Fibroblast of lung (primary cell): ENCODE measurements at regions not wholly inside any gene's neighbourhood (a gene's known extent, or its start where the extent isn't known, plus 50 kb on each side); places are given as distances from the start of the nearest gene placed in this dataset.

Source experiments
- DNase-seq, 2 donors: peaks; one replicate each; pipeline versions ENCODE4 v3.0.0 to v3.0.0-alpha.2; 2010; ENCODE audit warnings: low read depth in 2 of 2
- H2AFZ ChIP-seq: 2 replicates; pipeline ENCODE4 v1.5.1; 2012; ENCODE audit warnings: low read length, control low read depth, inconsistent platforms
- H3K27ac ChIP-seq: 2 replicates; pipeline ENCODE4 v1.5.1; 2011; ENCODE audit warnings: low read length, control low read depth; ENCODE audit not compliant: insufficient read depth
- H3K27me3 ChIP-seq: 2 replicates; pipeline ENCODE4 v1.5.1; 2011; ENCODE audit warnings: mild to moderate bottlenecking, low read length; ENCODE audit not compliant: control insufficient read depth, insufficient read depth
- H3K36me3 ChIP-seq: 2 replicates; pipeline ENCODE4 v1.5.1; 2011; ENCODE audit warnings: low read length; ENCODE audit not compliant: control insufficient read depth, insufficient read depth
- H3K4me1 ChIP-seq: 2 replicates; pipeline ENCODE4 v1.5.1; 2011; ENCODE audit warnings: low read length; ENCODE audit not compliant: control insufficient read depth, insufficient read depth; ENCODE audit errors: extremely low read depth
- H3K4me2 ChIP-seq: 2 replicates; pipeline ENCODE4 v1.5.1; 2011; ENCODE audit warnings: low read length, control low read depth; ENCODE audit not compliant: insufficient read depth; ENCODE audit errors: extremely low read depth
- H3K4me3 ChIP-seq, 4 experiments: fragments of 200-600 bp in 1 of 4; sonication (generic) in 1 of 4; replicated peaks in 1 of 4; 2 replicates each; pipeline ENCODE4 v1.5.1; 2011 to 2016; ENCODE audit warnings: low read length in 4 of 4, low read depth in 3 of 4, mild to moderate bottlenecking in 3 of 4, control low read depth in 2 of 4, inconsistent platforms in 1 of 4, mixed read lengths in 1 of 4; ENCODE audit not compliant: insufficient read depth in 1 of 4; ENCODE audit errors: control extremely low read depth in 1 of 4
- H3K79me2 ChIP-seq: 2 replicates; pipeline ENCODE4 v1.5.1; 2012; ENCODE audit warnings: mild to moderate bottlenecking, low read length, inconsistent platforms; ENCODE audit not compliant: control insufficient read depth, insufficient read depth
- H3K9ac ChIP-seq: 2 replicates; pipeline ENCODE4 v1.5.1; 2011; ENCODE audit warnings: mild to moderate bottlenecking, low read length, control low read depth; ENCODE audit not compliant: insufficient read depth
- H3K9me3 ChIP-seq: 2 replicates; pipeline ENCODE4 v1.5.1; 2012; ENCODE audit warnings: low read depth, low read length; ENCODE audit not compliant: control insufficient read depth, insufficient read depth
- H4K20me1 ChIP-seq: 2 replicates; pipeline ENCODE4 v1.5.1; 2011; ENCODE audit warnings: low read length; ENCODE audit not compliant: control insufficient read depth, insufficient read depth; ENCODE audit errors: extremely low read depth
- CTCF ChIP-seq, 2 donors: IDR thresholded peaks in 1 of 2; conservative IDR thresholded peaks in 1 of 2; 1 replicate in 1 of 2; 2 replicates in 1 of 2; pipeline ENCODE4 v1.5.1; 2011 to 2012; ENCODE audit warnings: low read length in 2 of 2, control low read depth in 1 of 2, inconsistent platforms in 1 of 2, low read depth in 1 of 2, mild to moderate bottlenecking in 1 of 2
- EZH2 ChIP-seq: IDR thresholded peaks from 2 replicates; pipeline ENCODE4 v1.5.1; 2012; ENCODE audit warnings: low read length, control low read depth, mild to moderate bottlenecking; ENCODE audit errors: missing control alignments

GRCh38 chr4:60096676-60097075 is 1103.5 kb upstream of the ADGRL3 start:
- H3K9me3 ChIP-seq: no peaks in the 10 kb centered on the region
- no peaks in the 10 kb centered on the region for H3K4me1 ChIP-seq
- TF ChIP-seq CTCF (conservative IDR thresholded peaks at IDR 0.05 in 1 of 2, IDR thresholded peaks at IDR 0.05 in 1 of 2; ENCODE audit: low read depth in 1 of 2, low read length in 2 of 2) (no peak), EZH2 (no peak)
- no peaks in the 10 kb centered on the region for H3K36me3 ChIP-seq
- no peaks in the 10 kb centered on the region for H4K20me1 ChIP-seq
- no peak overlapping the region for H3K4me2 ChIP-seq
- H2AFZ ChIP-seq: no peak overlapping the region
- H3K79me2 ChIP-seq: no peaks in the 10 kb centered on the region
- no peak overlapping the region for H3K27ac ChIP-seq
- DNase-seq: no peak
- H3K9ac ChIP-seq: no peak overlapping the region
- no peaks in the 10 kb centered on the region for H3K27me3 ChIP-seq
- H3K4me3 ChIP-seq: no peak overlapping the region

GRCh38 chr4:60116592-60116991 is 1083.5 kb upstream of the ADGRL3 start:
- Histone ChIP-seq H3K27ac (no peak overlapping the region), H3K27me3 (no peaks in the 10 kb centered on the region), H3K79me2 (no peaks in the 10 kb centered on the region), H3K36me3 (no peaks in the 10 kb centered on the region), H3K9ac (no peak overlapping the region), H2AFZ (no peak overlapping the region), H3K4me1 (no peaks in the 10 kb centered on the region), H4K20me1 (no peaks in the 10 kb centered on the region), H3K9me3 (no peaks in the 10 kb centered on the region), H3K4me2 (no peak overlapping the region), H3K4me3 (no peak overlapping the region)
- DNase-seq: no peak
- no peak for TF ChIP-seq CTCF (conservative IDR thresholded peaks at IDR 0.05 in 1 of 2, IDR thresholded peaks at IDR 0.05 in 1 of 2; ENCODE audit: low read depth in 1 of 2, low read length in 2 of 2)
- no peak for TF ChIP-seq EZH2

- Histone ChIP-seq H3K4me3 (no peak overlapping the region), H3K4me2 (no peak overlapping the region), H2AFZ (no peak overlapping the region), H3K27ac (no peak overlapping the region), H3K9ac (no peak overlapping the region), H3K9me3 (no peaks in the 10 kb centered on the region), H3K27me3 (no peaks in the 10 kb centered on the region), H4K20me1 (no peaks in the 10 kb centered on the region), H3K79me2 (no peaks in the 10 kb centered on the region), H3K4me1 (no peaks in the 10 kb centered on the region), H3K36me3 (no peaks in the 10 kb centered on the region)
- no peak for DNase-seq
- no peak for TF ChIP-seq CTCF (conservative IDR thresholded peaks at IDR 0.05 in 1 of 2, IDR thresholded peaks at IDR 0.05 in 1 of 2; ENCODE audit: low read depth in 1 of 2, low read length in 2 of 2)
Observed at GRCh38 chr4:60117726-60118323, 1082.3 kb upstream of the ADGRL3 start.
